Endothelial cell of umbilical vein (primary cell): ENCODE measurements at regions not wholly inside any gene's neighbourhood (a gene's known extent, or its start where the extent isn't known, plus 50 kb on each side); places are given as distances from the start of the nearest gene placed in this dataset.

ENCODE experiments used
- EZH2 ChIP-seq: IDR thresholded peaks from 2 replicates; pipeline ENCODE4 v1.6.1; 2012; ENCODE audit warnings: borderline replicate concordance, low read depth, mild to moderate bottlenecking, moderate library complexity, low read length, inconsistent platforms; ENCODE audit not compliant: severe bottlenecking
- GATA2 ChIP-seq: IDR thresholded peaks from 2 replicates; pipeline ENCODE4 v1.7.0; 2011; ENCODE audit warnings: low read depth, mild to moderate bottlenecking, moderate library complexity, mixed read lengths, low read length; ENCODE audit not compliant: insufficient read length, insufficient read depth
- POLR2A ChIP-seq: IDR thresholded peaks from 2 replicates; pipeline ENCODE4 v1.6.1; 2012; ENCODE audit warnings: low read depth, mild to moderate bottlenecking, control low read depth, low read length
- POLR2AphosphoS5 ChIP-seq: IDR thresholded peaks from 2 replicates; pipeline ENCODE4 v1.6.1; 2012; ENCODE audit warnings: low read depth, mild to moderate bottlenecking, control low read depth, low read length, moderate library complexity; ENCODE audit not compliant: insufficient read depth
- TF ChIP-seq, protein P1 (sequence below): IDR thresholded peaks from 2 replicates; pipeline ENCODE4 v1.6.1; 2011; ENCODE audit not compliant: insufficient read depth, insufficient read length
- TF ChIP-seq, protein P2 (sequence below), 2 donors: IDR thresholded peaks; 1 replicate in 1 of 2; 2 replicates in 1 of 2; pipeline ENCODE4 v1.5.1; 2011; ENCODE audit warnings: low read length in 2 of 2, mild to moderate bottlenecking in 2 of 2, moderate library complexity in 2 of 2, control low read depth in 1 of 2, inconsistent platforms in 1 of 2, low read depth in 1 of 2; ENCODE audit not compliant: insufficient read depth in 1 of 2; ENCODE audit errors: extremely low read depth in 1 of 2

DNA sequence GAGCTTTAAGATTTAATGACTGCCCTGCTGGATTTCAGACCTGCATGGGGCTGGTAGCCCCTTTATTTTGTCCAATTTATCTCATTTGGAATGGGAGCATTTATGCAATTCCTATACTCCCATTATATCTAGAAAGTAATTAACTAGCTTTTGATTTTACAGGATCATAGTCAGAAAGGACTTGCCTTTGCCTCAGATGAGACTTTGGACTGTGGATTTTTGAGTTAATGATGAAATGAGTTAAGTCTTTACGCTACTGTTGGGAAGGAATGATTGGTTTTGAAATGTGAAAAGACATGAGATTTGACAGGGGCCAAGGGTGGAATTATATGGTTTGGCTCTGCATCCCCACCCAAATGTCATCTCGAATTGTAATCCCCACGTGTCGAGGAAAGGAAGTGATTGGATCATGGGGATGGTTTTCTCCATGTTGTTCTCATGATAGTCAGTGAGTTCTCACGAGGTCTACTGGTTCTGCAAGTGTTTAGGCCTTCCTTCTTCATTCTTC, 213.1 kb upstream of the DCN start:
- TF ChIP-seq, protein P1, sequence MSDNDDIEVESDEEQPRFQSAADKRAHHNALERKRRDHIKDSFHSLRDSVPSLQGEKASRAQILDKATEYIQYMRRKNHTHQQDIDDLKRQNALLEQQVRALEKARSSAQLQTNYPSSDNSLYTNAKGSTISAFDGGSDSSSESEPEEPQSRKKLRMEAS = no peak
- TF ChIP-seq, protein P2, sequence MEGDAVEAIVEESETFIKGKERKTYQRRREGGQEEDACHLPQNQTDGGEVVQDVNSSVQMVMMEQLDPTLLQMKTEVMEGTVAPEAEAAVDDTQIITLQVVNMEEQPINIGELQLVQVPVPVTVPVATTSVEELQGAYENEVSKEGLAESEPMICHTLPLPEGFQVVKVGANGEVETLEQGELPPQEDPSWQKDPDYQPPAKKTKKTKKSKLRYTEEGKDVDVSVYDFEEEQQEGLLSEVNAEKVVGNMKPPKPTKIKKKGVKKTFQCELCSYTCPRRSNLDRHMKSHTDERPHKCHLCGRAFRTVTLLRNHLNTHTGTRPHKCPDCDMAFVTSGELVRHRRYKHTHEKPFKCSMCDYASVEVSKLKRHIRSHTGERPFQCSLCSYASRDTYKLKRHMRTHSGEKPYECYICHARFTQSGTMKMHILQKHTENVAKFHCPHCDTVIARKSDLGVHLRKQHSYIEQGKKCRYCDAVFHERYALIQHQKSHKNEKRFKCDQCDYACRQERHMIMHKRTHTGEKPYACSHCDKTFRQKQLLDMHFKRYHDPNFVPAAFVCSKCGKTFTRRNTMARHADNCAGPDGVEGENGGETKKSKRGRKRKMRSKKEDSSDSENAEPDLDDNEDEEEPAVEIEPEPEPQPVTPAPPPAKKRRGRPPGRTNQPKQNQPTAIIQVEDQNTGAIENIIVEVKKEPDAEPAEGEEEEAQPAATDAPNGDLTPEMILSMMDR (IDR thresholded peaks at IDR 0.05; ENCODE audit: extremely low read depth in 1 of 2, insufficient read depth in 1 of 2, low read depth in 1 of 2, low read length in 2 of 2) = no peak
- TF ChIP-seq POLR2AphosphoS5 (no peak), EZH2 (no peak), POLR2A (no peak), GATA2 (no peak)
